ENCODE measurements at regions not wholly inside any gene's neighbourhood (a gene's known extent, or its start where the extent isn't known, plus 50 kb on each side); places are given as distances from the start of the nearest gene placed in this dataset.

- TF ChIP-seq, protein P1, sequence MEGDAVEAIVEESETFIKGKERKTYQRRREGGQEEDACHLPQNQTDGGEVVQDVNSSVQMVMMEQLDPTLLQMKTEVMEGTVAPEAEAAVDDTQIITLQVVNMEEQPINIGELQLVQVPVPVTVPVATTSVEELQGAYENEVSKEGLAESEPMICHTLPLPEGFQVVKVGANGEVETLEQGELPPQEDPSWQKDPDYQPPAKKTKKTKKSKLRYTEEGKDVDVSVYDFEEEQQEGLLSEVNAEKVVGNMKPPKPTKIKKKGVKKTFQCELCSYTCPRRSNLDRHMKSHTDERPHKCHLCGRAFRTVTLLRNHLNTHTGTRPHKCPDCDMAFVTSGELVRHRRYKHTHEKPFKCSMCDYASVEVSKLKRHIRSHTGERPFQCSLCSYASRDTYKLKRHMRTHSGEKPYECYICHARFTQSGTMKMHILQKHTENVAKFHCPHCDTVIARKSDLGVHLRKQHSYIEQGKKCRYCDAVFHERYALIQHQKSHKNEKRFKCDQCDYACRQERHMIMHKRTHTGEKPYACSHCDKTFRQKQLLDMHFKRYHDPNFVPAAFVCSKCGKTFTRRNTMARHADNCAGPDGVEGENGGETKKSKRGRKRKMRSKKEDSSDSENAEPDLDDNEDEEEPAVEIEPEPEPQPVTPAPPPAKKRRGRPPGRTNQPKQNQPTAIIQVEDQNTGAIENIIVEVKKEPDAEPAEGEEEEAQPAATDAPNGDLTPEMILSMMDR (IDR thresholded peaks at IDR 0.05), result no peak
- TF ChIP-seq EZH2 (IDR thresholded peaks at IDR 0.05) (no peak), EZH2phosphoT487 (IDR thresholded peaks at IDR 0.05) (no peak)
Observed at GRCh38 chr6:121694389-121694788, 258.9 kb downstream of the GJA1 start.

All from neural progenitor cell (in vitro differentiated cells).